HG03469 (cell line): ENCODE measurements at regions not wholly inside any gene's neighbourhood (a gene's known extent, or its start where the extent isn't known, plus 50 kb on each side); places are given as distances from the start of the nearest gene placed in this dataset.
"Not testable (repeated sequence)": the region's sequence is repeated elsewhere in the genome, so short reads cannot be mapped to it uniquely, and the experiment has no call there.

ENCODE experiments used
- ATAC-seq: cut with Tn5 transposase; IDR thresholded peaks from one replicate; pipeline ENCODE4 v1.9.1; 2021; ENCODE audit warnings: mild to moderate bottlenecking, moderate library complexity, moderate number of reproducible peaks; ENCODE audit not compliant: unreplicated experiment

GRCh38 chr3:176005564-176005963 lies 1146.4 kb downstream of the NAALADL2 start:
- ATAC-seq: no peak

- ATAC-seq: no peak
These were observed 1130.0 kb downstream of the NAALADL2 start for GRCh38 chr3:175989161-175989560.

- no peak for ATAC-seq
These were observed 1129.3 kb downstream of the NAALADL2 start for GRCh38 chr3:175988401-175988800.

GRCh38 chr3:175985781-175986180 lies 1126.6 kb downstream of the NAALADL2 start:
- no peak for ATAC-seq

GRCh38 chr3:175983379-175983778 lies 1124.2 kb downstream of the NAALADL2 start:
- ATAC-seq: no peak

GRCh38 chr3:175980486-175981090 lies 1121.5 kb downstream of the NAALADL2 start:
- no peak for ATAC-seq

- ATAC-seq: no peak
These were observed 1119.0 kb downstream of the NAALADL2 start for GRCh38 chr3:175977968-175978752.

GRCh38 chr3:175969456-175969855 lies 1110.3 kb downstream of the NAALADL2 start:
- no peak for ATAC-seq

GRCh38 chr3:175965036-175965435 lies 1105.9 kb downstream of the NAALADL2 start:
- ATAC-seq: no peak

GRCh38 chr3:175957427-175957826 lies 1098.3 kb downstream of the NAALADL2 start:
- ATAC-seq: no peak

- ATAC-seq: no peak
These were observed 1097.8 kb downstream of the NAALADL2 start for GRCh38 chr3:175956964-175957363.

GRCh38 chr3:175951047-175951694 lies 1092.0 kb downstream of the NAALADL2 start:
- ATAC-seq: no peak

GRCh38 chr3:175948041-175948440 lies 1088.9 kb downstream of the NAALADL2 start:
- ATAC-seq: no peak

- no peak for ATAC-seq
These were observed 1082.2 kb downstream of the NAALADL2 start for GRCh38 chr3:175941352-175941751.

- no peak for ATAC-seq
These were observed 1081.7 kb downstream of the NAALADL2 start for GRCh38 chr3:175940881-175941280.

GRCh38 chr3:175940243-175940642 lies 1081.1 kb downstream of the NAALADL2 start:
- ATAC-seq: no peak

GRCh38 chr3:175937367-175937766 lies 1078.2 kb downstream of the NAALADL2 start:
- not testable (repeated sequence) for ATAC-seq

GRCh38 chr3:175932586-175932985 lies 1073.5 kb downstream of the NAALADL2 start:
- no peak for ATAC-seq

GRCh38 chr3:175919133-175919532 lies 1060.0 kb downstream of the NAALADL2 start:
- ATAC-seq: no peak

- no peak for ATAC-seq
These were observed 1057.2 kb downstream of the NAALADL2 start for GRCh38 chr3:175916191-175916934.

- no peak for ATAC-seq
These were observed 1055.7 kb downstream of the NAALADL2 start for GRCh38 chr3:175914785-175915184.
